SH-SY5Y (cell line): ENCODE measurements at regions not wholly inside any gene's neighbourhood (a gene's known extent, or its start where the extent isn't known, plus 50 kb on each side); places are given as distances from the start of the nearest gene placed in this dataset.

Source experiments
- GATA2 ChIP-seq: IDR thresholded peaks from 2 replicates; pipeline ENCODE4 v1.6.1; 2011; ENCODE audit warnings: mild to moderate bottlenecking, low read depth, low read length
- GATA3 ChIP-seq: IDR thresholded peaks from 2 replicates; pipeline ENCODE4 v1.6.1; 2011; ENCODE audit warnings: low read depth, mild to moderate bottlenecking, low read length, moderate library complexity

- TF ChIP-seq GATA3 (no peak), GATA2 (no peak)
These were observed 449.0 kb upstream of the ID2 start for GRCh38 chr2:8232871-8233270.
